Common myeloid progenitor, CD34-positive (primary cell): ENCODE measurements at regions not wholly inside any gene's neighbourhood (a gene's known extent, or its start where the extent isn't known, plus 50 kb on each side); places are given as distances from the start of the nearest gene placed in this dataset.

Source experiments
- CTCF ChIA-PET: fragments of 350-600 bp; sonication (Branson Sonifier 250); formaldehyde crosslinking; loops from one replicate; lab custom pipeline; 2021; ENCODE audit warnings: antibody characterized with exemption; lab: Charles Lee
- POLR2A ChIA-PET: fragments of 350-600 bp; sonication (Branson Sonifier 250); formaldehyde crosslinking; loops from one replicate; lab custom pipeline; 2021; ENCODE audit warnings: antibody characterized with exemption; lab: Charles Lee
- DNase-seq, 3 donors: peaks; one replicate each; pipeline versions ENCODE4 v3.0.0 to v3.0.0-alpha.2; 2013
- H3K27ac ChIP-seq, 2 experiments: 1 replicate in 1 of 2; 2 replicates in 1 of 2; pipeline ENCODE4 v1.7.0; 2013; ENCODE audit warnings: inconsistent platforms in 2 of 2, low read length in 2 of 2, mild to moderate bottlenecking in 2 of 2, low read depth in 1 of 2, moderate library complexity in 1 of 2; ENCODE audit not compliant: severe bottlenecking in 2 of 2, insufficient read depth in 1 of 2, poor library complexity in 1 of 2
- H3K27me3 ChIP-seq, 5 experiments: replicated peaks in 2 of 5; 1 replicate in 3 of 5; 2 replicates in 2 of 5; pipeline versions ENCODE4 v1.6.1 to v1.7.0; 2013; ENCODE audit warnings: low read length in 4 of 5, mild to moderate bottlenecking in 2 of 5, moderate library complexity in 2 of 5, inconsistent platforms in 1 of 5; ENCODE audit not compliant: insufficient read depth in 5 of 5, control insufficient read depth in 4 of 5
- H3K36me3 ChIP-seq, 4 experiments: 1 replicate in 2 of 4; 2 replicates in 2 of 4; pipeline versions ENCODE4 v1.6.1 to v1.7.0; 2013; ENCODE audit warnings: low read length in 3 of 4, control low read depth in 1 of 4, mild to moderate bottlenecking in 1 of 4; ENCODE audit not compliant: control insufficient read depth in 4 of 4, insufficient read depth in 4 of 4
- H3K4me1 ChIP-seq, 4 experiments: 1 replicate in 3 of 4; 2 replicates in 1 of 4; pipeline versions ENCODE4 v1.6.1 to v1.7.1; 2013; ENCODE audit warnings: low read length in 3 of 4, mild to moderate bottlenecking in 3 of 4, control low read depth in 1 of 4, inconsistent platforms in 1 of 4, moderate library complexity in 1 of 4; ENCODE audit not compliant: control insufficient read depth in 4 of 4, insufficient read depth in 4 of 4; ENCODE audit errors: control extremely low read depth in 1 of 4
- H3K4me3 ChIP-seq, 7 experiments: 1 replicate in 4 of 7; 2 replicates in 3 of 7; pipeline versions ENCODE4 v1.5.1 to v1.7.0; 2013; ENCODE audit warnings: mild to moderate bottlenecking in 7 of 7, low read length in 6 of 7, moderate library complexity in 6 of 7, inconsistent platforms in 2 of 7, low read depth in 2 of 7, control low read depth in 1 of 7; ENCODE audit not compliant: insufficient read depth in 4 of 7, control insufficient read depth in 1 of 7; ENCODE audit errors: extremely low read depth in 1 of 7
- H3K9me3 ChIP-seq, 5 experiments: 1 replicate in 4 of 5; 2 replicates in 1 of 5; pipeline versions ENCODE4 v1.6.1 to v1.7.1; 2013; ENCODE audit warnings: low read length in 4 of 5, mild to moderate bottlenecking in 2 of 5, inconsistent platforms in 1 of 5, low read depth in 1 of 5, moderate library complexity in 1 of 5; ENCODE audit not compliant: control insufficient read depth in 4 of 5, insufficient read depth in 2 of 5; ENCODE audit errors: control extremely low read depth in 1 of 5
- WGBS: methylation state at CpG from one replicate; pipeline ENCODE4 v1.1.5; 2013; ENCODE audit not compliant: insufficient coverage; 5-methylcytosine and 5-hydroxymethylcytosine counted together

DNA sequence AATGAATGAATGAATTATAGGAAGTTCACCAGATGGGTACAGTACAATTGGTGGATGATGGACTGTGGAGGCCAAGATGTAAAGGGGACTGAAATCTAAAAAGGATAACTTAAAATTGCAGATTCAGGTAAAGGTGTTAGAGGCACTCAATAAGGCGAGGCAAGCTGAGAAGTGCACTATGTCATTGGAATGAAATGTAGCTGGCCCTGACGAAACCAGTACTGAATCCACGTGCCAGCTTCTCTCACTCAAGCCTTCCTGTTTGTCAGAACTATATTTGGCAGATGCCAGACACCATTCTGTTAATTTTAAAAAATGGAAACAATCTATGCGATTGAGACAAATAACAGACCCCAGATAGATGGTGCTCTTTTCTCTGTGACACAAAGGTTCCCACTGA lies 1039.1 kb upstream of the TENM3 start:
- Histone ChIP-seq H3K27me3 (no peaks in the 10 kb centered on the region), H3K36me3 (no peaks in the 10 kb centered on the region), H3K9me3 (no peaks in the 10 kb centered on the region), H3K27ac (no peak overlapping the region), H3K4me1 (no peaks in the 10 kb centered on the region), H3K4me3 (no peak overlapping the region)
- ChIA-PET CTCF (no interaction called here), POLR2A (no interaction called here)
- DNase-seq = no peak
- WGBS = 89% methylated on average over 4 of the region's 4 CpGs

DNA sequence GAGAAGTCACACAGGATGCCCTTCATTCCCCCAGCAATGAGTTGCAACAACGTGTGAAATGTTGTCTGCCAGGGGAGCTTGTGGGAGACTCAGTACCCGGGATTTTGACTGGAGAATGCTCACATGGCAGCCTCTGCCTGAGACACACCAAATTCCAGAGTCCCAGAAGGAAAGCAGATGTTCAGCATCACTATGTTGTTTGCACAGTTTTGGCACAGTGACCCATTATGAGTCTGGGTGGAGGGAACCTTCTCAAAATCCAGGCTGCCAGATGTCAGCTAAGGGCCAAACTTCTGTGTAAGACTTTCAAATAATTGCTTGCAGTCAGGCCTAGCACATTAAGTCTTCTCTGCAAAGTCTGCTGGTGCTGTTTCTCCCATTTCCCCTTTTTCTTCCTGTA lies 1029.7 kb upstream of the TENM3 start:
- ChIA-PET POLR2A (no interaction called here), CTCF (no interaction called here)
- H3K27me3 ChIP-seq = no peaks in the 10 kb centered on the region
- no peaks in the 10 kb centered on the region for H3K9me3 ChIP-seq
- DNase-seq = no peak
- no peaks in the 10 kb centered on the region for H3K36me3 ChIP-seq
- H3K27ac ChIP-seq = no peak overlapping the region
- H3K4me1 ChIP-seq = no peaks in the 10 kb centered on the region
- WGBS = 90% methylated on average over 2 of the region's 2 CpGs
- H3K4me3 ChIP-seq = no peak overlapping the region

DNA sequence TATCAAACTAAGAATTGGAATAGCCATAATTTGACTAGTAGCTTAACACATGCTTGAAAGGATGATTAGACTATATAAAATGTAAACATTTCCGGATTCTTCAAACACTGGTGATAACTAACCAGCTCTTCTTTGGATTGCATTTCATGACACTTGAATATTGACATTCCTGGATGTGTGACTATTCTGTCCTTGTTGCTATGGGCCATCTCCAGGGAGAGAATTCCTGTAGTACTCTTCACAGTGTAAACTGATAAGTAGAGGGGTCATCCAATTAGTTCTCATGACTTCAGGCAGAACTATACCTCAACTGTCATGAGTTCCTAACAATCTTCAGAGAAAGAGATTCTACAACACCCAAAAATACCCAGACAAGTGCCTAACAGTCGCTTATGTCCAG lies 1026.7 kb upstream of the TENM3 start:
- ChIA-PET POLR2A (no interaction called here), CTCF (no interaction called here)
- no peak overlapping the region for H3K27ac ChIP-seq

DNA sequence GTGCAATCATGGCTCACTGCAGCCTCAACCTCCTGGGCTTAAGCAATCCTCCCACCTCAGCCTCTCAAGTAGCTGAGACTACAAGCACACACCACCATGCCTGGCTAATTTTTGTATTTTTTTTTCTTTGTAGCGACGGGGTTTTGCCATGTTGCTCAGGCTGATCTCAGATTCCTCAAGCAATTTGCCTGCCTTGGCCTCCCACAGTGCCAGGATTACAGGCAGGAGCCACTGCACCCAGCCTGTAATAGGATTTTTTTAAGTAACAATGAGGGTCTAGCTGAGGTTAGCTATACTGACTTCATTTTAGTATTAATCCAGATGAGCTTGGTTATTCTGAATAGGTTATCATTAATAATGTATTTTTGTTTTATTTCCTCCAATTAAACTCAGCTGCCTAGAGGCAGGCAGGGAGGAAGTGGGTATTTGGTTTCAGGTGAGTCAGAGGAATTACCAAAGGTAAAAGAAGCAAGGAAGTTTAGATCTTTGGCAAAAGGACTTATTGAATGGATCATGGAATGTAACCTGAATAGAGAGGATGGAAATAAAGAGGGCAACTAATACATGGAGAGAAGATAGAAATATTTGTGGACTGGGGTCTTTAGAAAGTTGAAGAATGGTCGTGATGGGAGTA lies 1023.3 kb upstream of the TENM3 start:
- CTCF ChIA-PET = no interaction called here
- POLR2A ChIA-PET = no interaction called here
- Histone ChIP-seq H3K27ac (no peak overlapping the region), H3K9me3 (peaks cover 0 to 2% (median 0%) of the 10 kb centered on the region in 5 experiments), H3K36me3 (no peaks in the 10 kb centered on the region), H3K4me3 (no peak overlapping the region), H3K27me3 (no peaks in the 10 kb centered on the region), H3K4me1 (no peaks in the 10 kb centered on the region)
- WGBS = 76% methylated on average over 3 of the region's 3 CpGs
- no peak for DNase-seq

More for the DNA sequence above, 1026.7 kb upstream of the TENM3 start:
- Histone ChIP-seq H3K27me3 (no peaks in the 10 kb centered on the region), H3K4me3 (no peak overlapping the region), H3K36me3 (no peaks in the 10 kb centered on the region), H3K4me1 (no peaks in the 10 kb centered on the region), H3K9me3 (no peaks in the 10 kb centered on the region)
- DNase-seq = no peak
- 100% methylated on average over 1 of the region's 2 CpGs for WGBS

GRCh38 chr4:181224852-181225251 lies 1018.4 kb upstream of the TENM3 start:
- no peaks in the 10 kb centered on the region for H3K36me3 ChIP-seq
- no peak overlapping the region for H3K4me3 ChIP-seq
- H3K4me1 ChIP-seq = no peaks in the 10 kb centered on the region
- DNase-seq = no peak
- ChIA-PET POLR2A (no interaction called here), CTCF (no interaction called here)
- 94% methylated on average over 4 of the region's 4 CpGs for WGBS
- H3K27me3 ChIP-seq = no peaks in the 10 kb centered on the region
- peaks cover 0 to 2% (median 0%) of the 10 kb centered on the region in 5 experiments for H3K9me3 ChIP-seq
- no peak overlapping the region for H3K27ac ChIP-seq

DNA sequence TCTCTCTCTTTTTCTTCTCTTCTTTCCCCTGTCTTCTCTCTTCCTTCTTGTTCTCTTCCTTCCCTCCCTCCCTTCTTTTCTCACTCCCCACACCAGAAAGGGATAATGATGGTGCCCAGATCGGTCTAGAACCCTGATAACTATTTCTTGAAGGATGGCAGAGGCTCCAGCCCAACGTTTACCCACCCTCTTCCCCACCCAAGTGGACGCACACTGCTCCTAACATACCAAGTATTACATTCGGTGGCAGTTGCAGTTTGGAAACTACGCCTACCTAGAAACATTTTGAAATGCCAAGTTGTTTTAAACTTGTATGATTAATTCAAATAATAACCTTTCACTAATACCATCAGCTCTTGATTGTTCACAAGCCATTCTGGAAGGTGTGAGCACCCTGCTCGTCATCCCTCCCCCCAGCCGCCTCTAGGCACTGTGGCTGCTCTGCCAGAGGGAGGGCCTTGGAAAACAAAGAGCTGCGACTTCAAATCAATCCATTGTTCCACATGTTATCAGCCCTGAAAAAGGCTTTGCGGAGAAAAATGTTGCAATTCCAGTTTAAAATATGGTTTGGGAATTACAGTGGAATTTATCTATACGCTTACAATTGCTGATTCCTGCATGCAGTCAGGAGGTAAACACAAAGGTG lies 1017.5 kb upstream of the TENM3 start:
- 100% methylated on average over 1 of the region's 10 CpGs for WGBS
- Histone ChIP-seq H3K4me1 (no peaks in the 10 kb centered on the region), H3K4me3 (no peak overlapping the region), H3K27ac (no peak overlapping the region), H3K27me3 (no peaks in the 10 kb centered on the region), H3K9me3 (peaks cover 0 to 2% (median 0%) of the 10 kb centered on the region in 5 experiments), H3K36me3 (no peaks in the 10 kb centered on the region)
- POLR2A ChIA-PET = no interaction called here
- CTCF ChIA-PET = no interaction called here
- no peak for DNase-seq

DNA sequence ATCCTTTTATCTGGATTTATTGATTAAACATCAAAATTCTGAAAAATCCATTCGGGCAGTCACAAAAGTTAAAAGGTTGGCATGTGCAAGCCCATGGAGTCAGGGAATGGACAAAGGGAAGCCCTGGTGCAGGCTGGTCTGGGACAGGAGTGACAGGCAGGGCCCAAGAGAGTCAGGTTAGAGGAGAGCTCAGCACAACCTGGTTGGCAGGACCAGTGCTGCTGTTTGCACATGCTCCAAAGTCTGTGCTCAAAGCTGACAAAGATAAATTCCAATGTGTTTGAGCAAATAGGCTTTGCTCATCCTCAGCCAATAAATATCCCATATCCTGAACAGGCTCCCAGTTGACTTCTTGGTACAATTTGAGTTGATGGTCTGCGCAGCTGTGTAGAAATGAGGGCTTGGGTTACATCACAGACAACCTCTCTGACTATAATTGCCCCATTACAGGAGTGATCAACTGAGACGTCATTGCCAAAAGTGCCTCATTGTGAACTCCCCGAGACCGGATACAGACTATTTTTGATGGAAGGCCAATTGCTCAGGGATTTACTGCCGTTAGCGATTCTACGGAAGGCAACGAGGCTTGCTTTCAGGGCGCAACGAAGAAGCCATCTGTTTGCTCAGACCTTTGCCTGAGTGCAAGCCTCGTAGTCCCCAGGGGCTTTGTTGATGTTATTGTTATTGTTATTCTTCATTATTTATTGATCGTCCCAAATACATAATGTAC lies 1008.1 kb upstream of the TENM3 start:
- Histone ChIP-seq H3K27ac (no peak overlapping the region), H3K4me1 (no peaks in the 10 kb centered on the region), H3K27me3 (peaks cover 0 to 2% (median 0%) of the 10 kb centered on the region in 5 experiments), H3K36me3 (no peaks in the 10 kb centered on the region), H3K4me3 (no peak overlapping the region), H3K9me3 (no peaks in the 10 kb centered on the region)
- POLR2A ChIA-PET = no interaction called here
- CTCF ChIA-PET = no interaction called here
- no peak for DNase-seq
- 97% methylated on average over 8 of the region's 13 CpGs for WGBS
